Osteoblast (primary cell): ENCODE measurements at regions not wholly inside any gene's neighbourhood (a gene's known extent, or its start where the extent isn't known, plus 50 kb on each side); places are given as distances from the start of the nearest gene placed in this dataset.
A peak's percentile ranks its signal among the peaks of the same experiment; 100 is the strongest.

Experiments
- DNase-seq: peaks from one replicate; pipeline ENCODE4 v3.0.0; 2011; ENCODE audit warnings: low spot score, mixed read lengths; ENCODE audit not compliant: insufficient read length; ENCODE audit errors: missing footprints
- H2AFZ ChIP-seq: 2 replicates; pipeline ENCODE4 v1.6.0; 2011; ENCODE audit warnings: mild to moderate bottlenecking, low read length
- H3K27ac ChIP-seq: 2 replicates; pipeline ENCODE4 v1.5.1; 2011; ENCODE audit warnings: mild to moderate bottlenecking, low read depth, low read length, moderate library complexity
- H3K27me3 ChIP-seq: 2 replicates; pipeline ENCODE4 v1.6.0; 2012; ENCODE audit warnings: mild to moderate bottlenecking, control low read depth, inconsistent platforms, low read length, moderate library complexity; ENCODE audit not compliant: insufficient read depth
- H3K36me3 ChIP-seq: 2 replicates; pipeline ENCODE4 v1.5.1; 2011; ENCODE audit warnings: mild to moderate bottlenecking, low read length, control low read depth, moderate library complexity; ENCODE audit not compliant: insufficient read depth
- H3K4me1 ChIP-seq: 2 replicates; pipeline ENCODE4 v1.5.1; 2011; ENCODE audit warnings: mild to moderate bottlenecking, low read length, control low read depth, moderate library complexity; ENCODE audit not compliant: insufficient read depth
- H3K4me2 ChIP-seq: 2 replicates; pipeline ENCODE4 v1.6.0; 2011; ENCODE audit warnings: mild to moderate bottlenecking, low read length; ENCODE audit not compliant: insufficient read depth
- H3K4me3 ChIP-seq: fragments of 200-600 bp; sonication (generic); 3 replicates; pipeline ENCODE4 v1.5.1; 2012; ENCODE audit warnings: mild to moderate bottlenecking, low read length, inconsistent platforms; ENCODE audit not compliant: insufficient read depth
- H3K79me2 ChIP-seq: 2 replicates; pipeline ENCODE4 v1.6.0; 2012; ENCODE audit warnings: mild to moderate bottlenecking, low read length, control low read depth, inconsistent platforms; ENCODE audit not compliant: insufficient read depth
- H3K9me3 ChIP-seq: 2 replicates; pipeline ENCODE4 v1.5.1; 2011; ENCODE audit warnings: low read depth, low read length, control low read depth
- H4K20me1 ChIP-seq: 2 replicates; pipeline ENCODE4 v1.6.0; 2012; ENCODE audit warnings: mild to moderate bottlenecking, low read length, control low read depth; ENCODE audit not compliant: insufficient read depth
- CTCF ChIP-seq: IDR thresholded peaks from 2 replicates; pipeline ENCODE4 v1.5.1; 2011; ENCODE audit warnings: mild to moderate bottlenecking, low read depth, low read length, moderate library complexity; ENCODE audit errors: extremely low read depth

DNA sequence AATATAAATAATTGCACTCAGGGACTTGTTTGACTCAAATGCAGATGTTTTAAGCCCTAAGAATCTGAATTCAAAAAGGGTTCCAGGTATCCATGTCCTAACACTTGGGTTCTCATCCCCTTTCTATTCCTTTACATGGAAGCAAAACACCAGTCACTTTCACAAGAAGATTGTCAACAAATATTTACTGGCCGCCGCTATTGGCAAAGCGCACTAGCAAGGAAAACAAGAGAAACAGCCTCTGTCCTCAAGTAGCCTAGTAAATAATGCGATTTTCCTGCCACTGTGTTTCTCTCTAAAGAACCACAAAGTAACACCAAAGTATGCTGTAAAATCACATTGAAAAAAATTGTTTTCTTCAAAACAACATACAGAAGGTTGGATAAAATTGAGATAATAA lies 66.7 kb upstream of the EZH2 start:
- no peak overlapping the region for H3K4me2 ChIP-seq
- DNase-seq: no peak
- no peaks in the 10 kb centered on the region for H3K79me2 ChIP-seq
- H3K4me3 ChIP-seq: no peak overlapping the region
- H3K9me3 ChIP-seq: no peaks in the 10 kb centered on the region
- no peaks in the 10 kb centered on the region for H3K4me1 ChIP-seq
- H4K20me1 ChIP-seq: no peaks in the 10 kb centered on the region
- H3K27ac ChIP-seq: no peak overlapping the region
- no peak for TF ChIP-seq CTCF
- no peaks in the 10 kb centered on the region for H3K36me3 ChIP-seq
- no peak overlapping the region for H2AFZ ChIP-seq
- no peaks in the 10 kb centered on the region for H3K27me3 ChIP-seq

- no peaks in the 10 kb centered on the region for H3K36me3 ChIP-seq
- no peaks in the 10 kb centered on the region for H3K27me3 ChIP-seq
- no peaks in the 10 kb centered on the region for H3K9me3 ChIP-seq
- H3K4me1 ChIP-seq: peaks cover 10% of the 10 kb centered on the region
- no peak overlapping the region for H3K4me3 ChIP-seq
- no peaks in the 10 kb centered on the region for H3K79me2 ChIP-seq
- DNase-seq: peak; percentile 85
- no peaks in the 10 kb centered on the region for H4K20me1 ChIP-seq
- H3K4me2 ChIP-seq: no peak overlapping the region
- H2AFZ ChIP-seq: no peak overlapping the region
- H3K27ac ChIP-seq: no peak overlapping the region
- no peak for TF ChIP-seq CTCF
These were observed 61.1 kb upstream of the EZH2 start for GRCh38 chr7:148944935-148945934.

DNA sequence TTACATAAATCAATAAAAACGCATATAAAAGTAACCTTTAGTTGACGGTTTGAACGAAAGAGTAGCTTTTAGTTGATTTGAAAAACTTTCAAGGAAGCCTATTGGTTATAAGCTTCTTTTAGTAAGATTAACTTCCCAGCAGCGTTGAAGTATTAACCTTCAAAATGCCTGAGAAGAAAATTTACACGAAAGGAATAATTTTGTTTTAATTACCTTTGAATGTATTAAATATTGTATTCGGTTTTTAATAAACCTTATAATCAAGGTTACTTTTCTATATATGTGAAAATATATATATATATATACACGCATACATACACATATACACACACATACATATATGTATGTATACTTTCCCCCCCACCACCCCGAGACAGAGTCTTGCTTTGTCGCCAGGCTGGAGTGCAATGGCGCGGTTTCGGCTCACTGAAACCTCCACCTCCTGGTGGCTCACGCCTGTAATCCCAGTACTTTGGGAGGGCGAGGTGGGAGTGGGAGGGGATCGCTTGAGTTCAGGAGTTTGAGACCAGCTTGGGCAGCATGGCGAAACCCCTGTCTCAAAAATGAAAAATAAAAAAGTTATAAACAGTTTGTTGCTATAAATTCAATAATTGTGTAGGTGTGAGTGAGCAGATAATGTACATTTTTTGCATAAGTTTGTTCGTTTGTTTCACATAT lies 57.6 kb upstream of the EZH2 start:
- peak overlapping the region; percentile 97 for H3K4me3 ChIP-seq
- H2AFZ ChIP-seq: peak overlapping the region; percentile 98
- no peaks in the 10 kb centered on the region for H3K27me3 ChIP-seq
- H3K9me3 ChIP-seq: no peaks in the 10 kb centered on the region
- H4K20me1 ChIP-seq: no peaks in the 10 kb centered on the region
- H3K27ac ChIP-seq: peak overlapping the region; percentile 96
- DNase-seq: no peak
- H3K4me2 ChIP-seq: peak overlapping the region; percentile 94
- no peaks in the 10 kb centered on the region for H3K36me3 ChIP-seq
- TF ChIP-seq CTCF: peak; percentile 46
- H3K79me2 ChIP-seq: no peaks in the 10 kb centered on the region
- peaks cover 11% of the 10 kb centered on the region for H3K4me1 ChIP-seq
